NCI-H1436 (cell line): ENCODE measurements at regions not wholly inside any gene's neighbourhood (a gene's known extent, or its start where the extent isn't known, plus 50 kb on each side); places are given as distances from the start of the nearest gene placed in this dataset.
"Not testable (repeated sequence)": the region's sequence is repeated elsewhere in the genome, so short reads cannot be mapped to it uniquely, and the experiment has no call there.

Experiments
- DNase-seq: peaks from one replicate; lab custom pipeline; 2025; lab: John Stamatoyannopoulos, UW

DNA sequence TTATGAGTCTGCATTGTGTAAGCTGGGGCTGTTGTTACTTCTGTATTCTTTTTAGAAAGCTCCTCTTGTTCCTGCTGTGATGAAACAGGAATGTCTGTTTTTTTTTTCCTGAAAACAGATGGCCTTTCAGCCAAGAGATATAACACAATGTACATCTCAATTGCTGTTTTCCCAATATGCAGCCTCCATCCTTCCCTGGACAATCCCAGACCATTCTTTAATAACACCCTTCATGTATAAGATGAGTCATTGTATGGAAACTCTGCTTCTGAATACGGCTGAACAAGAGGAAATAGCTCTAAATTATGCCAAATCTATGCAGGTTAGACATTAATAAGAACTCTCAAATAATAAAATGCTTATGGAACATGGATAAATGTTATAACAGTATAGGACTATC lies 60.2 kb upstream of the LRRC4C start:
- DNase-seq: no peak

DNA sequence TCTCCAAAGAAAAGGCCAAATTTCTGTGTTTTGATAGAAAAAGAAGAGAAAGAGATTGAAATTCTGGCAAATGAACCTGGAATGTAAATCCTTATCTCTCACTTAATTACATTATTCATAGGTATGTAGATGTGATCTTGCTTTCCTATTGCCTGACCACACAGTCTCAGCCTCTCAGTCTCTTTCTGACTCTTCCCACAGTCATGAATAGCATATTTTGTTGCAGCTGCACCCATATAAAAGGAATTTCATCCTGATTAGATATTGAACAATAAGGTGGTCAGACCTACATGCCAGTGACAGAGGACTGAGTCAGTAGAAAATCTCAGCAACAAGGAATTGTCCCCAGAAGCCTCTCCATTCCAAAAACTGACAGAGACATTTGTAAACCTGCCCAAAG lies 62.9 kb upstream of the LRRC4C start:
- DNase-seq: no peak

DNA sequence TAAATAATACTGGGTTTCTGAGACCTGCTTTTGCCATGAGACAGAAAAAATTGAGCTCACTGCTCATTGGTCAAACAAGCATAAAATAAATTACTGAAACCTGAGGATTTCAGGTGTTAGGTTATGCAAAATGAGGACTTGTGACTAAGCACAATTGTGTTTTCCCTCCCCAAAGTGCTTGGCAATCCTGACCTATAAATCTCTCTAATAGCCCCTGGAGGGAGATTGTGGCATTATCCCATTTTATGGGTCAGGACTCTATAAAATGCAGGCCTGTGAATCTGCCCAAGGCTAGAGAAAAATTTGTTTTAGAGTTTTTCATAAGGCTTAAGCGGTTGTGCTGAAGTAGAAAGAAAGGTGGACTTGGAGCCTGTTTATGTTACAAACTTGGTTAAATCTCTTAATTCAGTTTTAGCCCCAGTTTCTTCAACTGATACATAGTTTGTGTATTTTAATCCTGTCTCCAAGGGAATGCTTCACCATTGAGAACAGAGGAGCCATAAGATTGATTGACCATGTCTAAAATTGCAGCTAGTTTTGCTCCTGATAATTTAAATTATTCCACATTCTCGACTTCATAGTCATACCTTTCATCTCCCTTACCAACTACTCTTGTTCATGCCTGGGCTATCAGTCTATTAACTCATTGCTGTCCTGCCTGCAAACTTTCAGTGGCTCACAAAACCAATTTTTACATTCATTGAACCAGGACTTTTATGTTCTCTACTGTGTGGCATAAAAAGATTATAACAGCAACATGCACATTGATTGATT lies 63.6 kb upstream of the LRRC4C start:
- no peak for DNase-seq

DNA sequence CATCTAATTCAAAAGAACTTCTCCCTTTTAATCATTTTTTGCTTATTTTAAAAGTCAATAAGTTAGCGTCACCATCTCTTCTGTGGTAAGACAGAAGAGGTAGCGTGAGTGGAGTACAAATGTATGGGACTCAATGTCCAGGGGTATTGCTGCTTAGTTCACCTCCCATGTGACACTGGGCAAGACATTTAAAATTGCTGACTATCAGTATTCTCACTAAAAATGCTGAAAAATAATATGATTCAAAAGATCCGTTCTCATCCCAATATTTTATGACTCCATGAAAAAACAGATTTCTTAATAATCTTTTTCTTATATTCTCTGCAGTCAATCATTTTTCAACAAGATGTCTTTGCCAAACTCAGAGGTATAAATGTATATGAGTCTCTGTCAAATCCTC lies 68.1 kb upstream of the LRRC4C start:
- no peak for DNase-seq

DNA sequence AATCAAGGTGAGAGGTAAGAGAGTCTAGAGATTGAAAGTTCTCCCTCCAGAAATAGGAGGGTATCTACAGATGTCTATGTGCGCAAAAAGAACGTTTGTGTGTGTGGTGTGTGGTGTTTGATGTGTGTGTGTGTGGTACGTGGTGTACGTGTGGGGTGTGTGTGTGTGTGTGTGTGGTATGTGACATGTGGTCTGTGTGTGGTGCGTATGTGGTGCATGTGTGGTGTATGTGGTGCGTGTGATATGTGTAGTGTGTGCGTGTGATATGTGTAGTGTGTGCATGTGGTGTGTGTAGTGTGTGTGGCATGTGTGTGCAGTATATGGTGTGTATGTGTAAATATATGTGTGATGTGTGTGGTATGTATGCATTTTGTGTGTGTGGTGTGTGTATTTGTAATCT lies 73.0 kb upstream of the LRRC4C start:
- no peak for DNase-seq

DNA sequence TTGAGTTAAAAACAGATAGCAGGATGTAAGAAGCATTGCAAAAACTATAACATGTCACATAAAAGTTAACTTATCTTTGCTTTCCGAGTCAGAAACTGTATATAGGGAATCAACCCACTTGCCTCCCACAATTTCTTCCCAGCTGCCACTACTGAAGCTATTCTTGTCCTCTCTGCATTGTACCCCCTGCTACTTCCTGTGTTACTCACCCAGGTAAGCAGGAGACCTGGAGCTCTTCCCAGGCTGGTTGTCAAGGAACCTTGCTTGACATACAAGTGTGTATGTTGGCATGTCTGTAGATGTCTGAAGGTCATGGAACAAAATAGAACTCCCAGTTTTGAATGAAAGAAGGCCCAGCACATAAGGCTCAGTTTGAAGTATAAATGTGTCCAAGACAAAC lies 74.3 kb upstream of the LRRC4C start:
- DNase-seq: no peak

DNA sequence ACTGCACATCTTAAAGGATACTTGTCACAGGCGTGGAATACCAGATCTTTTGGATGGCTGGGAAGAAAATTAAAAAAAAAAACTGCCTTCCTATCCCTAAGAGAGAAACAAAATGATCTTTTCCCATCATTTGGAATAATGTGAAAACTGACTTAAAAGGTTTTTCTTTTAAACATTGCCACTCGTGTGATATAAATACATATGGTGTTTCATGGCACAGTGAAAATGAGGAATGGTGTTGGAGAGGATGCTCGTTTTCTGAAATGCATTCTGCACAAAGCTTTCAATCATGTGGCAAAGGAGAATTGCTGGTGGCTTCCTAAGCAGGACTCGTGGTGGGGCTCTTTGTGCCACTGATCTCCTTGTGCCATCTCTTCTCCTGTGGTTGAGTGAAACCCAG lies 74.9 kb upstream of the LRRC4C start:
- no peak for DNase-seq

DNA sequence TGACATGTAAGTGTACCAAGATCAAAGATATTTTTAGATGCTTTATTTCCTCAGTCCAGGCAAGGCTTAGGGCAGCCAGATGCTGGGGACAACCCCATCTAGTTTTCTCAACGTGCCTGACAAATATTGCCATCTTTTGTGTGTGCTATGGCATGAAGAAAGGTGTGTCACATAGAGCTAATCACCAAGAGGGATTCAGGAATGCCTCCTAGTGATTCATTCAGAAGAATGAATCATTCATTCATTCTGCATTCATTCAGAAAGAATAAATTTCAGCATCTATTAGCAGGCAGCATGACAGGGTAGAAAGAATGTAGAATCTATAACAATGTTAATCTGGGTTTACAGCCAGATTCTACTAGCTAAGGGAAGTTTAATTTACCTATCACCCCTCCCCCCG lies 75.4 kb upstream of the LRRC4C start:
- no peak for DNase-seq

DNA sequence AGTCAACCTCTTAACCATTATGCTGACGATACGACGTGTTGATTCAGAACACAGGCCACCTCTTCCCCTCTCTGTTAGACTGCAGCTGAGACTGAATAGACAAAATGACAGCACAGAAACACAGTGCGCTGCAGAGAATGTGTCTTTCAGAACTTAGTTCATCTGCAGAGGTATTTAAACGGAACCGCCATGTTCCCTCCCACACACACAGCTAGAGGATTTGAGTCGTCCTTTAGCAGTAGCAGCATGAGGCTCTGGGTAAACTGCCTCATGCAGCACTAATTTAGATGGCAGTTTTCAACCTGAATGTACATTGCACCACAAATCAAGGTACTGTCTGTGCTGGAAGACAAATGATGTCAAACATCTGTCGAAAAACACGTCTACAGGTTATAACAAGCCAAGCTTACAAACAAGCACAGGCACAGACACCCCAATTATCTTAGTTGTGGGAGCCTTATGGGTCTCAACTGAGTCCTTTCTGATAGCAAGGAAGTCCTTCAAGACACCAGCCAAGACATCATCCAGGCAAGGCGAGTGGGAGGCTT lies 76.6 kb upstream of the LRRC4C start:
- DNase-seq: no peak

DNA sequence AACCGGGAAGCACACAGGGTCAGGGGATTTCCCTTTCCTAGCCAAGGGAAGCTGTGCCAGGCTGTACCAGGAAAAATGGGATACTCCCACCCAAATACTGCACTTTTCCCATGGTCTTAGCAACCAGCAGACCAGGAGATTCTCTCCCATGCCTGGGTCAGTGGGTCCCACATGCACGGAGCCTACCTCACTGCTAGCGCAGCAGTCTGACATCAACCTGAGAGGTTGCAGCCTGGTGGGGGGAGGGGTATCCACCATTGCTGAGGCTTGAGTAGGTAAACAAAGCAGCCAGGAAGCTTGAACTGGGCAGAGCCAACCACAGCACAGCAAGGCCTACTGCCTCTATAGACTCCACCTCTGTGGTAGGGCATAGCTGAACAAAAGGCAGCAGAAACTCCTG lies 85.5 kb upstream of the LRRC4C start:
- DNase-seq: not testable (repeated sequence)

DNA sequence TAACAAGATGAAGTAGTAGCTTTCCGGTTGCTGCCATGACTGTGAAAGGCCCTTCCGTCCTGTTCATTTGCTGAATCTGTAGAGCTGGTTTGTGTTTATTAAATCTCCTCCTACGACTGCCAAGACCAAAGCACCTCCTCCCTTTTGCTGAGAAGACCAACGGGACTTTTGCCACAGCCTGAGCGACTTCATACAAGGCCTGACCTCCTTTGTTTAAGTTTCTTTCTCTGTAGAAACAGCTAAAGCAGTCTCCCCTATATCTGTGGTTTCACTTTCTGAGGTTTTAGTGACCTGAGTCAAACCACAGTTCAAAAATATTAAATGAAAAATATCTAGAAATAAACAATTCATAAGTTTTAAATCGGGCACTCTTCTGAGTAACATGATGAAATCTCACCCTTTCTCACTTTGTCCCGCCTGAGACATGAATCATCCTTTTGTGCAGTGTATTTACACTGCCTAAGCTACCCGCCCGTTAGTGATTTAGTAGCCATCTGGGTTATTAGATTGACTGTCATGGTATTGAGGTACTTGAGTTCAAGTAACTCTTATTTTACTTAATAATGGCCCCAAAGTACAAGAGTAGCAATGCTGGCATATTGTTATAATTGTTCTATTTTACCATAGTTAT lies 119.1 kb upstream of the LRRC4C start:
- DNase-seq: no peak

DNA sequence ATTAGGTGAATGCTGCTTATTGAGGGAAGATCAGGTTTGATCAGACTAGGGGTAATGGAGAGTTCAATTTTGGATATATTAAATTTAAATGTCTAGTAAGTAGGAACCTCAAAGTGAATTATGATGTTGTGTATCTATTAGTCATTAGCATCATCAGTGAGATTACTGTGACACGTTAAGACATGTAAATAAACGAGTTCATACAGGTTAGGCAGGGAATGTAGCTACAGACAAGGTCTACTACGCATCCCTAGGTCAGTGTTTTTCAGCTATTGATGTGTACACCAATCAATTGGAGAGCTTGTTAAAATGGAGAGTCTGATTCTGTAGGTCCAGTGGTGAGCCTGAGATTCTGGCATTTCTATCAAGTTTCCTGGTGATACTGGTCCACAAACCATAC lies 120.1 kb upstream of the LRRC4C start:
- no peak for DNase-seq

DNA sequence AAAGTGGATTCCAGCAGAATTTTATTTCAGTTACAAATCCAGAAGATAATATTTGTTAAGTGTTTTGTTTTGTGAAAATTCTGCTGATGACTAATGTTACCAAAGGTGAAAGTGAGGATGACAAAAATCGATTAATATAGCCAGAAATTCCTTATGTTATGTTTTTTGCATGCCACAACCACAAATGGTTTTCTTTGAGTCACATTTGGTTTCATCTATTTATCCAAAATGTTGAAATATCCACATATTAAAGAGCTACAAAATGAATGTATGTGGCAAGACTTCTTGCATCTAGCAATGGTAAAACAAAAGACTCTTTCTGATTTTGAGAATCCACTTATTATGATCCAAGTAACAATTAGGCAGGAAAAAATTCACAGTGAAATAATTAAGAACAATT lies 150.1 kb upstream of the LRRC4C start:
- DNase-seq: no peak

DNA sequence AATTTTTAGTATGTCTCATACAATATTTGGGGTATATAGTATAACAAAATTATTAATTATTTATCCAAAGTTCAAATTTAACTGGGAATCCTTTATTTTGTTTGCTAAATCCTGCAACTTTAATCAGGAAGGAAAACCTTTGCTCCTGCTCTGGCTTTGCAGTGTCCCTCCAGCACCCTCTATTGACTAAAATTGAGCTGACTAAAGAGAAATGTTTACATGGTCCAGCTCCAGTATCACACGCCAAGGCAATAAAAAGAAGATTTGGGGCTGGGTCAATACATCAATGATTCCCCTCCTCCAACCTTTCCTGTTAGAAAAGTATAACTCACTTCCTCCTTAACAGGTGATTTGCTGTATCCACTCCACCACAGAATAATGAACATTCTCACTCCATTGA lies 153.0 kb upstream of the LRRC4C start:
- no peak for DNase-seq

DNA sequence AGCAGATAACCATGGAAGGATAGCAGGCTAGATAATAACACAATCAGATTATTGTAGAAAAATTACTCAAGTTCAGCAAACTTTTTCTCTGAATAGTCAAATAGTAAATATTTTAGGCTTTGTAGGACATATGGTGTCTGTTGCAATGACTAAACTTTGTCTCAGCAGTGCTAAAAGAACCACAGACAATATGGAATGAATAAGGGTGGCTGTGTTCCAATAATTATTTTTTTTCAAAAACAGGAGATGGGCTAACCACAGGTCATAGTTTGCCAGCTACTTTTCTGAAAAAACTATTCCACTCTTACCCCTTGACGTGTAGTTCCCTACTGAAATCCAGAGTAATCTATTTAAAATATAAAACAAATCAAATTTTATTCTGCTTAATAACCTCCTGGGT lies 153.9 kb upstream of the LRRC4C start:
- no peak for DNase-seq

DNA sequence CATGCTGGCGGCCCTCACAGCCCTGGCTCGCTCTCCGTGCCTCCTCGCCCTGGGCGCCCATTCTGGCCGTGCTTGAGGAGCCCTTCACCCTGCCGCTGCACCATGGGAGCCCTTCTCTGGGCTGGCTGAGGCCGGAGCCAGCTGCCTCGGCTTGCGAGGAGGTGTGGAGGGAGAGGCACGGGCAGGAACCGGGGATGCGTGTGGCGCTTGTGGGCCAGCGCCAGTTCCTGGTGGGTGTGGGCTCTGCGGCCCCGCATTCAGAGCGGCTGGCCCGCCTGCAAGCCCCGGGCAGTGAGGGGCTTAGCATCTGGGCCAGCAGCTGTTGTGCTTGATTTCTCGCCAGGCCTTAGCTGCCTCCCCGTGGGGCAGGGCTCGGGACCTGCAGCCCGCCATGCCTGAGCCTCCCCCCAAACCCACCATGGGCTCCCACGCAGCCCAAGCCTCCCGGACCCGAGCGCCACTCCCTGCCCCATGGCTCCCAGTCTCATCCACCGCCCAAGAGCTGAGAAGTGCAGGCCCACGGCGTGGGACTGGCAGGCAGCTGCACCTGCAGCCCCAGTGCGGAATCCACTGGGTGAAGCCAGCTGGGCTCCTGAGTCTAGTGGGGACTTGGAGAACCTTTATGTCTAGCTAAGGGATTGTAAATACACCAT lies 163.4 kb upstream of the LRRC4C start:
- no peak for DNase-seq

DNA sequence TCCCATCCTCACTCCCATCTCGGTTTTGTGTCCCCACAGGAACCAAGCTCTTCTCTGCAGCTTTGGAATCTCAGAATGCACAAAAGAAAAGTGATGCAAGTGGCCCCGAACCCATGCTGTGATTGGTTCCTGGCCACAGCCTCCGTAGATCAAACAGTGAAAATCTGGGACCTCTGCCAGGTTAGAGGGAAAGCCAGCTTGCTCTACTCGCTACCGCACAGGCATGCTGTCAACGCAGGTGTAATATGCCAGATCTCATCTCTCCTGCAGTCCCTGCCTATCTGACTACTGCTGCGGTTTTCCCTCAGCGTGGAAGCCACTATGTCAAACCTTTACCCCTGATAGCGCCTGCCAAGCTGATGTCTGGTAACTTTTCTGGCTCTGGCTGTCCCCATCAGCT lies 200.5 kb upstream of the LRRC4C start:
- DNase-seq: no peak

DNA sequence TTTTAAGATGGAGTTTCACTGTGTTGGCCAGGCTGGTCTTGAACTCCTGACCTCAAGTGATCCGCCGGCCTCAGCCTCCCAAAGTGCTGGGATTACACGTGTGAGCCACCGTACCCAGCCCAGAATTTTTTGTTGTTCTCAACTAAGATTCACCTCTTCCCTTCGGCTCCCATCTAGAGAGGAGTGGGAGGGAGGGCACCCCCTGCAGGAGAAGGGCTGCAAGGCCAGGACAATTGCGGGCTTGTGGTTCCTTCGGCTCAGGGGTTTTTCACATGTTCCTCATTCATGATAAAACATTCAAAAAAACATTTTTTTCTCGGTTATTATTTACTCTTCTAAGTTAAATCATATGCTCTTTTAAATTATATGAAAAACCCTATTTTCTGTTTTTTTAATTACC lies 201.1 kb upstream of the LRRC4C start:
- no peak for DNase-seq

DNA sequence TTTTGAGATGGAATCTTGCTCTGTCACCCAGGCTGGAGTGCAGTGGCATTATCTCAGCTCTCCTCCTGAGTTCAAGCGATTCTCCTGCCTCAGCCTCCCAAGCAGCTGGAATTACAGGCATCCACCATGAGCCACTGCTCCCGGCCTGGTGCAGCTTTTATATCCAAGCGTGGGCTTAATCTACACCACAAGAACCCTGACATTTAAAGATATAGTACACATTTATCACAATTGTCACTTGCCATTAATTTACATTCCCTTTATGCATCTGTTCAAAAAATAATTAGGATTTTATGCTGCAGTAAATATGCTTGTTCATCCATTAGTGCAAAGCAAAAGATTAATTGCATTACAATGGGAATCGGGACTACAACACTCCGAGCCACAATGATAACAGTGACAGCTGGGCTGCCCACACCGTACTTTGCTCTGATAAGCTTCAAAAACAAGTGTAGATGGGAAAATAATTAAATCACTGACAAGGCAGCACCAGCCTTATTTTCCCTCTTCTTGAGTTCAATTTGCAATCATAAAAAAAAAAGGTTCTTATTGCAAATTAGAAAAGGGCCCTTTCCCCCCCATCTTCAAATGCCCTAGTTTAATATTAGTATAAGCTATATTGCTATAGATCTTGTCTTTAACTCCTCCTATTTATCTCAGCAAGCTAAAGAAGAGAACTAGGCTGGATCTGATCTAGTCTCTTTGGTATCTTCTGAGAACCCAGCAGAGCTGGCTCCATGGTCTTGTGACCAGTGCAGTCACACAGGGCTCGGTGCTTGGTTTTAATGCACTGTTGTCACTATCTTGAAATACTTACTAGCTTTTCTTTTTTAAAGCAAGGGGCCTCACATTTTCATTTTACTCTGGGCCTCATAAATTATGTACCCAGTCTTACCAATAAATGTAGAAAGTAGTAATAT lies 206.2 kb upstream of the LRRC4C start:
- DNase-seq: no peak

DNA sequence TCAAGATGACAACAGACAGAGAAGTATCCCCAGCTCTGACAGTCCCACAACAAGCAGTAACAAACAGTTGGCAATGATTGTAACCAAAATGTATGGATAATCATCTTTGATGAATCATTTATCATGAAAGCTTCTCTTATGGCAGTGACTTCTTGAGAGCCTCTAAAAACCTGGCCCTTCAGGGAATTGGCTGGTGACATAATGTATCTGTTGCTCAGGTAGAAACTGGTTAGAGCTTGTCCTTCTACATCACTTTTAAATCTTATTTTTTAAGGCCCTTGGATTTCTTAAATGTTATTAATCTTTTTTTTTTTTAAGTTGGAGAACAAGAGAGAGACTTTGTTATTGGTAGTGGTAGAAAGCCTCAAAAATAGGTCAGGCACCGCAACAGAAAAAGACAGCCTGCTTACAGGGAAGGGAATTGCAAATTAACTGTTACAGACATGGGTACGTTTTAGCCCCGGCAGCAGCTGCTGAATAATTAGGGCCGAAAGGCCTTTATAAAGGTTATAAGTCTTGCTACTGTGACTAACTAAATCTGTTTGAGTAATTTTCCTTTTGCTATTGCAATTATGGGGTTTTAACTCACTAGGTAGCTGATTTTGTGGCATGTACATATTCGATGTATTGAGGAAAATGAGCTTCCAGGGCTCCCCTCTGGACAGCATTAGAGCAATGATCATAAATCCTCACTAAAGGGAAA lies 207.7 kb upstream of the LRRC4C start:
- DNase-seq: no peak

DNA sequence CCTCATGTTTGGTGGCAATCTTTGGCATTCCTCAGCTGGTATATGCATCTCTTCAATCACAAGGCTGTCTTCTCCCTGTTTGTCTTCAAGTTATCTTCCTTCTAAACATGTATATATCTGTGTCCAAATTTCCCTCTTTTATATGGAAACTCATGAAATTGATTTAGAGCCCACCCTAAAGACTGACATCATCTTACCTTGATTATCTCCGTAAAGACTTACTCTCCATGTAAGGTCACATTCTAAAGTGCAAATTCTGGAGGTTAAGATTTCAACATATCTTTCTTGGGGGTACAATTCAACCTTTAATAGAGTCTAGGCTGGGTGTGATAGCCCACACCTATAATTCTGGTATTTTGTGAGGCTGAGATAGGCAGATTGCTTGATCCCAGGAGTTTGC lies 215.8 kb upstream of the LRRC4C start:
- no peak for DNase-seq

DNA sequence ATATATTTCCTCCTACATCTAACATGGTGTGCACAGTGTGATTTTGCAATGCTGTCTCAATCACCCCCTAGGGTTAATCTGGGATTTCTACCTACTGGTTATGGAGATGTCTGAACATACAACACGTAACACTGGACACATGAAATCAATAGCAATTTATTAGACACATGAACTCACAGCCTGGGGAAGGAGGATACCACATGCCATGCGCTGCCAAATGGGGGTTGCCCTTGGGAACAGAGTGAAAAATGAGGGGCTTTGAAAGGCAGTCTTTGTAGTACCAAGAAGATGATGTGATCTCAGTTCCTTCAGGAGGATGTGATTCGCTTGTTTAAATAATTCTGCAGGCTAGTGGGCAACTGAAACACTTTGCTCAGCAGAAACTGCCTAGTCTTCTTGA lies 253.6 kb upstream of the LRRC4C start:
- no peak for DNase-seq
